Activated effector memory CD4-positive, alpha-beta T cell treated with Interleukin-2 at 50 U/mL for 16 hours (primary cell): ENCODE measurements at regions not wholly inside any gene's neighbourhood (a gene's known extent, or its start where the extent isn't known, plus 50 kb on each side); places are given as distances from the start of the nearest gene placed in this dataset.

ENCODE experiments used
- DNase-seq: peaks from one replicate; pipeline ENCODE4 v3.0.0-alpha.2; 2020

DNA sequence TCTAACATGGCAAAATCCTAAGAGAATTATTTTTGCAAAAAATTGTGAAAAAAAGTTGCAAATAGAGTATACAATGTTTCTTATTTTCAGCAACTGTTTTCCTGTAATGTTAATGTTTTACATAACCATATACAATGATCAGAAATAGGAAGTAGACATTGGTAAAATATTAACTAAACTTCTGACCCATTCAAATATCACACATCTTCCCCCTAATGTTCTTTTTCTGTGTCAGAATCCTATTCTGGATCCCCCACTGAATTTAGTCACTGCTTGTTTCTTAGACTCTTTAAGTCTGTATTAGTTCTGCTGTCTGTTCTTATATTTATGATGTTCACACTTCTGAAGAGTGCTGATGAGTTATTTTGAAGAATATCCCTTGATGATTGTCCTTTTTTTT lies 62.0 kb downstream of the HFE start:
- no peak for DNase-seq

DNA sequence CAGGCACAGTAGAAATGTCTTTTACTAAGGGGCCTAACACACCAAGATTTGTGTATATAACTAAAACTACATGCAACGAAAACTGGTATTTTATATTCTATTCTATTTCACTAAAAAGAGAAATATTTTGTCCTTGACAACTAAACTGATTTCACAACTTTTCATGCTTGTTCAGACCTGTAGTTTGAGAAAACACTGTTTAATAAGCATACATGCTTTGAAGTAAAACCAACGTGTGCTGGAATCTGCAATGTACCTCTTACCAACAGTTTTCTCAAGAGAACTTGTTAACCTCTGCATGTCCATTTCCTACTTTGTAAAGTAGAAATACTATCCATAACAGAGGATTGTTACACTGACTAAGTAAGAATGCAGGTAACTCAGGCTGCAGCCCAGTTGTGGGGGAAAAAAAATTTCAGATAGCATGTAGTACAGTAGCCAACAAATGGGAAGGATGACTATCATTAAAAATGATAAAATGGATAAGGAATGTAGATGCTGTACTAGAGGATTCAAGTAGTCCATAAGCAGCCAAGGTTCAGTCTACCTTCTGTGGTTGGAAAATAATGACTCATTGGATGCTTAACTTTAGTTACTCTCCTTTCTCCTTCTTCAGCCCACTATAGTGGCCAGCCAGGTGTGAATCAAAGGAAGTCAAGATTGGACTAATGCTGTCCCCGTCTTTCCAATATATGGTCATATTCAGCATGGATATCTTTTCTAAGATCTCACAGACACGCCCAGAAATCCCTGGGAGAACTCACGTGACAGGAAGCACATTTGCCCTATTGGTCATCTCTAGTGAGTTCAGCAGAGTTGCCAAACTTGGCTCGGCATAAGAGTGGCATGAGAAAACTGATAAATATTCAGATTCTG lies 65.2 kb downstream of the HFE start:
- DNase-seq: no peak

DNA sequence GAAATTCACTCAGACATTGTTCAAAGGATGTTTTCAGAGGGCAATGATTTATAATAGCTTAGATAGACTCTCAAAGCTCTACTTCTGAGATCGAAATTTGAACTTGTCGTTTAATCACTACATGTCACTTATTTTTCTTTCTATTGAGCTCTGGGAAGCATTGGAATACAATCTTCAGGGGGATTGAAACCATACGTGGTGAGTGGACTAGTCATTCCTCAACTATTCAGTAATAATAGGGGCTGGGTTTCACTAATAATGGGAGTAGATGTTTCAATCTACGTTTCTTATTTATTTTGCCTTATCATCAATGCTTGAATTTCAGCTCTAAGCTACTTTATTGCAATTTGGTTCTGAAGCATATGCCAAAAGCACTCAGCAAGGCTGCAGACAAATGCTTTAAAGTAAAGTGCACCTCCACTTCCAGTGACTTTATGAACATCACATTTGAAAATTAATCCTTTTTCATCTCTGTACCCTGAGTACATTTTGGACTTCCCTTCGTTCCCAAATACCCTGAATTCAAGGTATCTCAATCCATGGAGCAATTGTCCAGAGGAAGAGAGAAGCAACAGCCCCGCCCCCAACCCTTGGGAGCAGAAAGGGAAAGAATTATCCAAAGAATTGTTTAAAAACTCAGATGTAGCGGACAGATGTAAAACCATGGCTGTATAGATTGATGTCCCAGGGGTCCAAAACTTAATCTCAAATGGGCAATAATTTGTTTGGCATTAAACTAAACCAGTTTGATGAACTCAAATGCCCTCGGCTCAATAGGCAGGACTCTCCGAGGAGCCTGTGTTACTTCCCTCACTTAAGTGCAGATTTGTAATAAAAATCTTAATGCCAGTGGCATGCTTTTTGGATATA lies 68.1 kb downstream of the HFE start:
- DNase-seq: no peak

DNA sequence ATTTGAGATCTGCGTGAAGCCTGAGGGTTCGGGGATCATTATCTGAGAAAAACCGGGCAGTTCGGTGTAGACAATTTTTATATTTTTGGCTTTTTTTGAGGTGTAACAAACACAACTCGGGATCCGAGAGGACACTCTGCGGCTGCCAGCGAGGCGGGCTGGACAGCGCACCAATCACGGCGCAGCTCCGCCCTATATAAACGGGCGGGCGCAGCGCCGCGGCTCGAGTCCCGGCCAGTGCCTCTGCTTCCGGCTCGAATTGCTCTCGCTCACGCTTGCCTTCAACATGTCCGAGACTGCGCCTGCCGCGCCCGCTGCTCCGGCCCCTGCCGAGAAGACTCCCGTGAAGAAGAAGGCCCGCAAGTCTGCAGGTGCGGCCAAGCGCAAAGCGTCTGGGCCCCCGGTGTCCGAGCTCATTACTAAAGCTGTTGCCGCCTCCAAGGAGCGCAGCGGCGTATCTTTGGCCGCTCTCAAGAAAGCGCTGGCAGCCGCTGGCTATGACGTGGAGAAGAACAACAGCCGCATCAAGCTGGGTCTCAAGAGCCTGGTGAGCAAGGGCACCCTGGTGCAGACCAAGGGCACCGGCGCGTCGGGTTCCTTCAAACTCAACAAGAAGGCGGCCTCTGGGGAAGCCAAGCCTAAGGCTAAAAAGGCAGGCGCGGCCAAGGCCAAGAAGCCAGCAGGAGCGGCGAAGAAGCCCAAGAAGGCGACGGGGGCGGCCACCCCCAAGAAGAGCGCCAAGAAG lies 69.0 kb downstream of the HFE start:
- peak; percentile 85 for DNase-seq

DNA sequence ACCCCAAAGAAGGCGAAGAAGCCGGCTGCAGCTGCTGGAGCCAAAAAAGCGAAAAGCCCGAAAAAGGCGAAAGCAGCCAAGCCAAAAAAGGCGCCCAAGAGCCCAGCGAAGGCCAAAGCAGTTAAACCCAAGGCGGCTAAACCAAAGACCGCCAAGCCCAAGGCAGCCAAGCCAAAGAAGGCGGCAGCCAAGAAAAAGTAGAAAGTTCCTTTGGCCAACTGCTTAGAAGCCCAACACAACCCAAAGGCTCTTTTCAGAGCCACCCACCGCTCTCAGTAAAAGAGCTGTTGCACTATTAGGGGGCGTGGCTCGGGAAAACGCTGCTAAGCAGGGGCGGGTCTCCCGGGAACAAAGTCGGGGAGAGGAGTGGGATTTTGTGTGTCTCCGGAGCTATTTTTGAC lies 69.6 kb downstream of the HFE start:
- peak; percentile 53 for DNase-seq

DNA sequence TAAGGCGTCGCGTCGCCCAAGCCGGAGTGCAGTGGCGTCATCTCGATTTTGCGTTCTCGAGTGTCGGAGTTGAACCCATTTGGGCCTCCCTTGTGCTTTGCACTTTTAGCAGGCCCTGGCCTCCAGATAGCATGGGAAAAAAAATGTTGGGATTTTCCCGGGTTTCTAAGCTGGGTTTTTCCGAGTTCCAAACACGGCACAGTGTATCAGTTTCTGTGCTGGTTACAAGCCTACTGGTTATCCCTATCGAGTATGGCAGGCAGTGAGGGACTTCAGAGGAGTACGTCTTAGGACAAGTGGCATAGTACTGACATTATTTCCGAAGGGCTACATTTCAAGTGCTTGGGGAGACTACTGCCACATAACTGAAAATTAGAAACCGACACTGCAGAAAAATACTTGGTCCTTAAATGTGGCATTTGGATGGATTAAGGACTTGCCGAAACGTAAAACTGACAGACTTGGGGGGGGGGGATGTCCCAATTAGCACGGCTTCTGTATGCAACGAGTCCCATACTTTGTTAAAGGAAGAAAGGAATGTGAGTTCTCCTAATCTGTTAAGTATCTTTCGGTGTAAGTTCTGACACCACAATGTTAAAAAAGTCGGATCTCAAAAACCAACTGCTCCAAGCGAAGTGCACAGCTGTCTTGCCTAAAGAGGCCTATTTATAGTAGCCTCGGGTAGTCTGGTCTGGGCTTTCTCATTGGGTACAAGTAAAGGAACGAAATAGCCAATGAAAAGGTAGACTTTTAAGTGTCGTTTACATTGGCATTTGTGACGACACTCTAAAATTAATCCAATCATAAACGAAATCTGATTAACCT lies 70.2 kb downstream of the HFE start:
- peak; percentile 73 for DNase-seq

DNA sequence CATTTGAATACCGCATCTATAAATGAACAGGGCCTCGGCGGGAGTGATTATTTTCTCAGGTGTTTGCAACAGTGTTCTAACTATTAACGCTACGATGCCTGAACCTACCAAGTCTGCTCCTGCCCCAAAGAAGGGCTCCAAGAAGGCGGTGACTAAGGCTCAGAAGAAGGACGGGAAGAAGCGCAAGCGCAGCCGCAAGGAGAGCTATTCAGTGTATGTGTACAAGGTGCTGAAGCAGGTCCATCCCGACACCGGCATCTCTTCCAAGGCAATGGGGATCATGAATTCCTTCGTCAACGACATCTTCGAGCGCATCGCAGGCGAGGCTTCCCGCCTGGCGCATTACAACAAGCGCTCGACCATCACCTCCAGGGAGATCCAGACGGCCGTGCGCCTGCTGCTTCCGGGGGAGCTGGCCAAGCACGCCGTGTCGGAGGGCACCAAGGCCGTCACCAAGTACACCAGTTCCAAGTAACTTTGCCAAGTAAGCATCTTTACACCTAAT lies 70.9 kb downstream of the HFE start:
- DNase-seq: peak; percentile 75

DNA sequence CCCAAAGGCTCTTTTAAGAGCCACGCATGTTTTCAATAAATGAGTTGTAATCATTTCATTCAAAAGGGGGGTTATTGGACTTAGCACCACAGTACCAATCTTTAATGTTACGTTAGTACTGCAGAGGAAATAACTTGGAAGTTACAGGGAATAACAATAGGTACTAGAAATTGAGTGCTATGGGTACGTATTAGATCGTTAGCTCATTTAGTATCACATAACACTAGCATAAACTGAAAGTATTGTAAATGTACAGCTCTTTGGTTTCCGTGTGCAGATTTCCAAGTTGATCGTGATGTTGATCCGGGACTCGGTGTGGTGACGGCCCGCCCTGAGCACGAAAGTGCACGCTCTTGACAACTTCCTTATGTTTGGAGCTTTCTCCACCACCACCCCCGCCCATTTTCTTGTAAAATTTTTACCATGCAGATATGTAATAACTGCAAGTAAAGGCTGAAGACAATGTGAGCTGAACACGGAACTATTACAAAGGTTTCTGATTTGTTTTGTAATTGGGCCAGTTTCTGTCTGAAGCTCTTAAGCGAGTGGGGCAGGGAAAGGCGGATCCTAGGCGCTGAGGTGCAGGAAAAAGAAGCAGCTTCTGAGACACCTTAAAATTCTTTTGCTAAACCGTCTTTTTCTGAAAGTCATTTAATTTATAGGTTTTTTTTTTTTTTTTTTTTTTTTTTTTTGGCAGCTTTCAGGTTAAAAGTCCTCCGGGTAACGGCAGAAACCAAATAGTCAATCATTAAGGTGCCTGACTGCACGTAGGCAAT lies 71.5 kb downstream of the HFE start:
- DNase-seq: peak; percentile 54

DNA sequence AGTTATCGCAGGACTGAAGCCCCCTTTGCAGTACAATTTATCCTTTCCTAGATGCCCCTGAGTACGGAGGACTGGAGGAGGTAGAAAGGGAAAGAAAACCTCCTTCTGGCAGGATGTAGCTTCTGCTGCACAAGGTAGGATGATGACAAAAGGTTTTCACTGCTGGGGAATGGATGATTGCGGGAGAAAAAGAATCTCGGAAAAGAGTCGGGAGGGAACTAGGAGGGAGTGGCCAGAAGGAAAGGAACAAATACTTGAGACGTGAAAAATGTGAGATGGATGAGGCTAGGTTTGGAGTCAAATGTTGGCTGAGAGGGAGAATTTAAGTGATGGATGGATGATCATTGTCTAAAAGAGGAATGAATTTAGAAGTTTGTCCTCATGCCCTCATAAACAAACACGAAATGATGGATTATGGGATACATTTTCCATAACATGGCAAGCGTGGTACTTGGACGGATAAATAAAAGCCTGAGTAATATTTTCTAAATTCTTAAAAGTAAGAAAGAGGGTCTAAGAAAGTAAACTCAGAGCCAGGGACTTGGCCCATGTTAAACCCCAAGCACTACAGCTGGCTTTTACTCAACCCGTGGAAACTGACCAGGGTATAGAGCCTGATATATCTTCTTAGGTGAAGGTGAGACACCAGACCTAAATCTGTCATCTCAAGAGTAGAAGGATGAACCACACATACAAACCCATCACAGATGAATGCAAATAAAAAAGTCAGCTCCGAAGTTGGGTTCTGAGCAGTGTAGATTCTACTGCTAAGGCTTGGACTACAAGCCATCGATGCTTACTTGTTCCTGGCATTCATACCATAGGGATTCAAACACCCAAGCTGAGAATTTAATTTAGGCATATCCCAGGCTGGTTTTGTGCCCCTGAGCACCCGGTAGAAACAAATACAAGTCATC lies 72.4 kb downstream of the HFE start:
- no peak for DNase-seq

DNA sequence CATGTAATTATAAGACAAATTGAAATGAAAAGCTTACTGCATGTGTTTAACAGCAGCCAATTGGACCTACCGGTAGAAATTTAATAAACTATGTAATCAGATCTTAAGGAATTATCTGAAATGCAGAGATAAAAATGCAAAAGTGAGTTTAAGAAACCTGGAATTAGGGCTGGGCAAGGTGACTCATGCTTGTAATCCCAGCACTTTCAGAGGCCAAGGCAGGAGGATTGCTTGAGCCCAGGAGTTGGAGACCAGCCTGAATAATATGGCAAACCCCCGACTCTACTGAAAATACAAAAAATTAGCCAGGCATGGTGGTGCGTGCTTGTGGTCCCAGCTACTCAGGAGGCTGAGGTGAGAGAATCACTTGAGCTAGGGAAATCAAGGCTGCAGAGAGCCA lies 74.1 kb downstream of the HFE start:
- DNase-seq: no peak

DNA sequence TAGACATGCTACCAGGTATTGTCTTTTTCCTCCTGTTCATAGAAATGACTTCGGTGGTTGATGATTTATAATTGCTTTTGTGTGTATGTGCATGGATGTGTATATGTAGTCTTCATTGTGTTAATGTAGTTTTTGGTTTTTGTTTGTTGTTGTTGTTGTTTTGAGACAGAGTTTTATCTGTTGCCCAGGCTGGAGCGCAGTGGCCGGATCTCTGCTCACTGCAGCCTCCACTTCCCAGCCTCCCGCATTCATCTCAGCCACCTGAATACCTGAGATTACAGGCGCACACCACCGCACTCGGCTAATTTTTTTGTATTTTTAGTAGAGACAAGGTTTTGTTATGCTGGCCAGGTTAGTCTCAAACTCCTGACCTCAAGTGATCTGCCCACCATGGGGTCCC lies 75.2 kb downstream of the HFE start:
- DNase-seq: no peak

DNA sequence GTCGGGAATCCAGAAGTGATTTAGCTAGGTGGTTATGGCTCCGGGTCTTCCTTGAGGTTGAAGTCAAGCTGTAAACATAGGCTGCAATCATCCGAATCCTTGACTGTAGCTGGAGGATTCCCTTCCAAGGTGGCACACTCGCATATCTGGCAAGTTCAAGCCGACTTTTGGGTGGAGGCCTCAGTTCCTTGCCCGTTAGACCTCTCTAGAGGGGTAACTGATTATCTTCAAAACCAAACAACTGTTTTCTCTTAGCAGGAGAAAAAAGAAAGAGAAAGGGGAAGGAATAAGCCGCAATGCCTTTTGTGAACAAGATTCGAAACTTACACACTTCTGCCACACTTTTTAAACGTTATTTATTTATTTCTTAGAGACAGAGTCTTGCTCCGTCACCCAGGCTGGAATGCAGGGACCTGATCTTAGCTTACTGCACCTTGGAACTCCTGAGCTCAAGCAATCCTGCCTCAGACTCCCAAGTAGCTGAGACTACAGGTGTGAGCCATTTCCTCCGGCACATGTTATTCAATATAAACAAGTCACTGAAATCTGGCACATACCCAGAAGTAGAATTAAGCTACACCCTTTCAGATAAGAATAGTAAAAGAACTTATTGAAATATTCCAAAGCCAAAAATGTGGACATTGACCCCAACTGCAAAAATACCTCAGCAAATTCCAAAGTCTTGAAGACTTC lies 76.3 kb downstream of the HFE start:
- DNase-seq: no peak

DNA sequence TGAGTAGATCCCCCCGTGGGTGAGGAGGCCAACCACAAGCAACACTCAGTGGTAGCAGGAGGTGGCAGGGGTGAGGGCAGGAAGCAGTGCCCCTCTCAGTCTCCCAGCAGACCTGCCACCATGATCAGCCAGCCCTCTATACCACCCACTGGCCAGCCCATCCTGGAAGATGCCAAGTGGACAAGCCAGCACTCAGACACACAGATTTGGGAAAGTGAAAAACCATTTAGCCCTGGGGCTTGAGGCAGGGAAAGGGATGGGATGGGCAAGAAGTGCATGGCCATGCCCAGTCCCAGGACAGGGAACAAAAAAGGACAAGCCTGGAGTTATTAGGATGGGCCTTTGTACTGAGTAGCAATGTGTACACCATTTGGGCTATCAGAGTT lies 76.9 kb downstream of the HFE start:
- DNase-seq: no peak

DNA sequence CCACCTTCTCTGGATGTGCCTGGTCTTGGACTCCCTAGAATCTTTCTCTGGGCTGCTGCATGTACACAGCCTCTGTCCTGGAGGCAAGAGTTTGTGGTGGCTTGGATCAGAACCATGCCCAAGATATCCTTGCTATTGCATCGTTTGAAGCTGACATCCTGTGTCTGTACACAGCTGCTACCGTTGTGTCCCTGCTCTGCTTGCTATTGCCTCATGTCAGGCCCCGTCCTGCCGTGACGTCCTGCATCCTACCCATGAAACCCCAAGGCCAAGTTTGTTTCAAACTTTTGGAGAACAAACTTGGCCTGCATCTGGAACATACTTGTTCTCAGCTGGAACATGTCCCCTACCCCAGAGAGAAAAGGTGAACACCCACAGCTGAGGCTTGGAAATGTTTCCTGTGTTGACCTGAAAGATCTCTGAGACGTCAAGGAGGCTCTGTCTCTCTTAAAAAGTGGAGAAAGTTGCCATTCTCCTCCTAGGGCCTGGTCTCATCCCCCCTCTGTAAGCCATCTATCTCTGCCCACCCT lies 78.1 kb downstream of the HFE start:
- DNase-seq: no peak

DNA sequence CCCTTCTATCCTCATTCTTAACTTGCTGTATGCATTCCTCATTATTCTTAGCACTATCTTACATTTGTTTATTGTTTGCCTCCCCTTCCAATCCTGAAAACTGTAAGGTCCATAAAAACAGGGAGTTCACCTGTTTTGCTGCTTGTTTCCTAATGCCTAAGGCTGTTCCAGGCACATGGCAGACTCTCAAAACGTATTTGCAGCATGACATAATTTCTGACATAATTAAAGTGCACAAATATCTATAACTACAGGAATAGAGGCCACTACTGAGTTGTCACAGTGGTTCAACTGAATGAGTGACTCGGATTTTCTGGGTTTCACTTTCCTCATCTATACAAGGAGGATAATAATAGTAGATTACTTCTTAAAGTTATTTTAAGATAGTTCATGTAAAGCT lies 83.0 kb downstream of the HFE start:
- no peak for DNase-seq

DNA sequence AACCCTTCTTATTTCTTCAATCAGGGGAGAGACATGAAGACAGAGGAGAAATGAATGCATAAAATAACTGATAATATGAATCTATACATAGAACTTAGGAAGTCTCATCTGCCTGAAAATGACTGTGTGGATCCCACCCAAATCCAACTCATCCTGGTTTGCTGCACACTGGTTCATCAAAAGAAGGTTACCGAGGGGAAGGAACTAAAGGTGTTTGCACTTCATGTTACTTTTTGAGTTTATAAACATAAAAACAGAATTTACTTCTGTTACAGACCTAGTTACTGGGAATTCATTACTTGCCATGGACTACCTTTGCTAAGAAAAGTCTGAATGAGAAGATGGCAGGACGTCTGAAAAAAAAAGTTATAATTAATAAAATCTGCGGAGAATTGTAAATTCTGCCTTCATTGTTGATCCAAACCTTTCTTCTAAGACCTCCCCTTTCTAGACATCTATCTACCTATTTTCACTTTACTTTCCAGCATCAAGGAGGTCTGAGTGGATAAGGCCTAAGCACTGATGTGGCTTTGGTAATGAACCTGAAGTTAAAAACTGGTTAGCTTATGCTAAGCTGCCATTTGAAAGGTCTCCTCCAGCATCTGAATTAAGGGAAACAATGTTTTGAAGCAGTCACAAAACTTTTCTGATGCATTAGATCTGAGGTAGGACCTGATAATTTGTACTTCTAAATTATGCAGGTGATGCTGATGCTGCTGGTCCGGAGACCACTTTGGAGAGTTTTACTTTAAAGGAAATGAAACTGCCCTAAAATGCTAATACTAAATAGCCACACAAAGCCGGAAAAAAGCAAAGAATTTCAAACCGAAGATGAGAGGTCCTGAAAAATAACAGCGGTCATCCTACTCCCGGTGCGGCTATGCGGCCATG lies 84.0 kb downstream of the HFE start:
- DNase-seq: no peak

DNA sequence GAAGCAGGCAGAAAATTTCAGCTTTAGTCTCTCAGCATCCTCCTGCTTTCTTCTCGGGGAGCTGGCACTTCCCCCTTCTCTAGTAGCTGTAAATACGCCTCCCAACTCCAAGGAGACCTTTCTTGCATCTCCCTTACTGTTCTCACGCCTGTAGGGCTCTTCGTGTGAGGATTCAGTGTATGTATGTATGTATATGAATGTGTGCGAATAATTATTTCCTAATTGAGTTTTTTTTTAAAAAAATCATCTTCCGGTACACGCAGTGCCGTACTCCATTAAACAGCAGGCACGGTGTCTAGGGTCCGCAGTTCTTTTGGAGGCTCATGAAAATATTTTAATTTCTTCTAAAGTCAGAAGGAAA lies 85.4 kb downstream of the HFE start:
- no peak for DNase-seq

DNA sequence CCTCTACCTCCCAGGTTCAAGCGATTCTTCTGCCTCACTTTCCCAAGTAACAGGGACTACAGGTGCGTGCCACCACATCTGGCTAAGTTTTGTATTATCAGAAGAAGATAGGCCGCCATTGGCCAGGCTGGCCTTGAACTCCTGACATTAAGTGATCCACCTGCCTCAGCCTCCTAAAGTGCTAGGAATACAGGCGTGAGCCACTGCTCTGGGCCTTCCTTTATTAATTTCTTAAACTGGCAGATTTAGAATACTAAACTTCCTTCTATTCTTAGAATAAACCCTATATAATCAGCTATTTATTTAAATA lies 86.6 kb downstream of the HFE start:
- no peak for DNase-seq

DNA sequence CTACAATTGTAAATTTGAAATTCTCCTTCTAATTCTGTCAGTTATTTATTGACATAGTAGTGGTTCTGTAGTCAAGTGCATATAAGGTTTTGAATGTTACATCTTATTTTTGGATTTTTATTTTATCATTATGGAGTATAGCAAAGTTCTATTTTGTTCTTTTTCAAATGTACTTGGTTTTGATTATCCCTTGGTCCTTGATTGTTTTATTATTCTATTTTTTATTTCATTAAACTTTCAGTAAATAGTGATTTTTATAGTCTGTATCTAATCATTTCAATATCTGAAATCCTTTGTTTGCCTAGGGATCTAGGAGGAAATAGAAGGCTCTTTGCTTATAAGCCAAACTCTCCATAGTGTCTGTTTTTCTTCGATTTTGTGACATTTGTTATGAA lies 87.8 kb downstream of the HFE start:
- no peak for DNase-seq
